ENCODE measurements at regions not wholly inside any gene's neighbourhood (a gene's known extent, or its start where the extent isn't known, plus 50 kb on each side); places are given as distances from the start of the nearest gene placed in this dataset.

DNA sequence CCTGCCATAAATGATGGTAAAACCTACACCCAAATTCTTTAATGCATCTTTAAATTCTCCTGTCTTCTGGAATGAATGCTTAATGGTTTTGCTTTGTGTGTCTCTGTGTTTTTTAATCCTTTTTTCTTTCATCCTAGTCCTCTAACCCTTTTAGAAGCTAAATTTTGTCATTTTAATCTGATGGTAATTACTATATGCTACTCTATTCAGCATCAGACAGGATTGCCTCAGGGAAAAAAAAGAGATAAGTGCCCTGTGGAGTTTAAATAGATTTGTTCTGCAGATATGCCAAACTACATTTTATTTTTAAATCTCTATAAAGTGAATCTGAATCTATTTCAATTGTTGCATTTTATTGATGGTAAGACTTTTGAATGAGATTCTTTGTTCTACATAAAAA lies 966.8 kb downstream of the NSUN3 start:
- TF ChIP-seq CTCF (IDR thresholded peaks at IDR 0.05; ENCODE audit: low read length) (no peak), EZH2 (IDR thresholded peaks at IDR 0.05; ENCODE audit: borderline replicate concordance, low read length) (no peak)
